GM12865 (cell line): ENCODE measurements at regions not wholly inside any gene's neighbourhood (a gene's known extent, or its start where the extent isn't known, plus 50 kb on each side); places are given as distances from the start of the nearest gene placed in this dataset.

Source experiments
- DNase-seq: peaks from one replicate; pipeline ENCODE4 v3.0.0; 2010; ENCODE audit warnings: low read depth
- H3K4me3 ChIP-seq: 2 replicates; pipeline ENCODE4 v1.5.1; 2011; ENCODE audit warnings: mild to moderate bottlenecking, low read depth, low read length, control low read depth
- TF ChIP-seq, protein P1 (sequence below): IDR thresholded peaks from 2 replicates; pipeline ENCODE4 v1.5.1; 2011; ENCODE audit warnings: low read length, control low read depth, low read depth, inconsistent platforms; ENCODE audit not compliant: insufficient read depth; ENCODE audit errors: missing control alignments

DNA sequence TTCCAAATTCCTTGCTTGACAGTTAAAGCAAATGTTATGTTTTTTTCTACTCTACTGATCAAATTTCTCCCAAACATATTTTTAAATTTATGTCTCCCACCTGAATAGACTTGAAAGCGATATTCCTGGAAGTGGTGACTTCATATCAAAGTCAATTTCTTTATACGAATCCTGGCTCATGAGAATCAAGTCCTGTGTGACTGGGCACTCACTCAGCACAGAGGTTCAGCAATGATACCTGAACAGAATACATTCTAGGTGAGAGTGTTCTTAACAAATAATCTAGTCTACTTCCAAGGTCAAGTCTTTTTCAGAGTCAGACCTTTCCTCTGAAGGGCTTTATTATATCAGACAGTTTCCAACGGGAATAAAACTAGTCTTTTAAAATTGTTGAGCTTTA lies 1070.6 kb downstream of the TRHDE start:
- TF ChIP-seq, protein P1, sequence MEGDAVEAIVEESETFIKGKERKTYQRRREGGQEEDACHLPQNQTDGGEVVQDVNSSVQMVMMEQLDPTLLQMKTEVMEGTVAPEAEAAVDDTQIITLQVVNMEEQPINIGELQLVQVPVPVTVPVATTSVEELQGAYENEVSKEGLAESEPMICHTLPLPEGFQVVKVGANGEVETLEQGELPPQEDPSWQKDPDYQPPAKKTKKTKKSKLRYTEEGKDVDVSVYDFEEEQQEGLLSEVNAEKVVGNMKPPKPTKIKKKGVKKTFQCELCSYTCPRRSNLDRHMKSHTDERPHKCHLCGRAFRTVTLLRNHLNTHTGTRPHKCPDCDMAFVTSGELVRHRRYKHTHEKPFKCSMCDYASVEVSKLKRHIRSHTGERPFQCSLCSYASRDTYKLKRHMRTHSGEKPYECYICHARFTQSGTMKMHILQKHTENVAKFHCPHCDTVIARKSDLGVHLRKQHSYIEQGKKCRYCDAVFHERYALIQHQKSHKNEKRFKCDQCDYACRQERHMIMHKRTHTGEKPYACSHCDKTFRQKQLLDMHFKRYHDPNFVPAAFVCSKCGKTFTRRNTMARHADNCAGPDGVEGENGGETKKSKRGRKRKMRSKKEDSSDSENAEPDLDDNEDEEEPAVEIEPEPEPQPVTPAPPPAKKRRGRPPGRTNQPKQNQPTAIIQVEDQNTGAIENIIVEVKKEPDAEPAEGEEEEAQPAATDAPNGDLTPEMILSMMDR = no peak
- DNase-seq = no peak
- no peak overlapping the region for H3K4me3 ChIP-seq

GRCh38 chr12:73352826-73353225 lies 1080.7 kb downstream of the TRHDE start:
- no peak overlapping the region for H3K4me3 ChIP-seq
- DNase-seq = no peak
- TF ChIP-seq, protein P1 = no peak

GRCh38 chr12:73361156-73361863 lies 1089.1 kb downstream of the TRHDE start:
- TF ChIP-seq, protein P1 = no peak
- H3K4me3 ChIP-seq = no peak overlapping the region
- DNase-seq = no peak

DNA sequence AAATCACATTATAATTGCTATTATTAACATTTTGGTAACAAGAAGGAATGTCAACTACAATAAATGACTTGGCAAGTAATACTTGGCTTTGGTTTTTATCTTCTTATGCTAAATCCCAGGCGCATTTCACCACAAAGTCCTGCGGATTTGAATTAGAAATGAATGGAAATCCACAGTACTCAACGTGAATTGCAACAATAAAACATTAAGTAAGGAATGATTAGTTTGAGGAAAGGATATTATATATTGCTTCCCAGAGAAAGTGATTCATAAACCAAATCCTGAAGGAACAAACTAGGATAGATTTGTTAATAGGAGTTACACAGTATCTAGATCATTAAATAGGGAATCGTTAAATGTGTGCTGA lies 1089.7 kb downstream of the TRHDE start:
- TF ChIP-seq, protein P1 = no peak
- DNase-seq = no peak
- no peak overlapping the region for H3K4me3 ChIP-seq

GRCh38 chr12:73362666-73363065 lies 1090.5 kb downstream of the TRHDE start:
- TF ChIP-seq, protein P1 = no peak
- H3K4me3 ChIP-seq = no peak overlapping the region
- no peak for DNase-seq

DNA sequence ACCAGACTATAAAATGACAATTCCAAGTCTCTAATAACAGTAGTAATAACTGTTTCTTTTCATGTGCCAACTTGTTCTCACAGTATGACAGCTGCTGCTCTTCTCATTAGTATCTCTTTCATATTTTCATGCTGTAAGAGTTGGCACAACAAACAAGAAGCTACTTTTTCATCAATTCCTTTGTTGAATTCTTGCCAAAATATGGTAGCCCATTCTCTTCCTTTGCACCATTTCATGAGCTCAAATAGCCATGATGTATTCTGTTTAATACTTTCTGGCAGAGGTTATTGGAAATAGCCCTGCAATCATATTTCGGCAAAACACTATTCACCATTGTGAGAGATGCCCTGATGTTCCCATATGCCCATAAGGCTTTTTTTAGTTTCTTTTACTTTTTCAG lies 1100.7 kb downstream of the TRHDE start:
- TF ChIP-seq, protein P1 = no peak
- no peak overlapping the region for H3K4me3 ChIP-seq
- no peak for DNase-seq

- no peak overlapping the region for H3K4me3 ChIP-seq
- TF ChIP-seq, protein P1 = no peak
- no peak for DNase-seq
Measured at GRCh38 chr12:73374360-73374759, 1102.2 kb downstream of the TRHDE start.
